CD4-positive, CD25-positive, alpha-beta regulatory T cell (primary cell): ENCODE measurements at regions not wholly inside any gene's neighbourhood (a gene's known extent, or its start where the extent isn't known, plus 50 kb on each side); places are given as distances from the start of the nearest gene placed in this dataset.
A peak's percentile ranks its signal among the peaks of the same experiment; 100 is the strongest.

Experiments
- ATAC-seq, 2 donors: fragments of 150-1000 bp; cut with Tn5 transposase; one replicate each; pipeline ENCODE4 v1.10.0; 2021; ENCODE audit warnings: low read depth in 2 of 2, moderate number of reproducible peaks in 2 of 2, moderate library complexity in 1 of 2
- DNase-seq, 3 donors: peaks; one replicate each; pipeline versions ENCODE4 v3.0.0 to v3.0.0-alpha.2; 2012 to 2022; ENCODE audit warnings: mixed read lengths in 1 of 3
- H3K27ac ChIP-seq: one replicate; pipeline ENCODE4 v1.7.0; 2013; ENCODE audit warnings: mild to moderate bottlenecking, low read length; ENCODE audit not compliant: insufficient read depth, poor library complexity, severe bottlenecking
- H3K27me3 ChIP-seq: one replicate; pipeline ENCODE4 v1.7.0; 2013; ENCODE audit warnings: low read length; ENCODE audit not compliant: control insufficient read depth, insufficient read depth
- H3K36me3 ChIP-seq: one replicate; pipeline ENCODE4 v1.7.0; 2013; ENCODE audit warnings: mild to moderate bottlenecking, low read length, moderate library complexity; ENCODE audit not compliant: control insufficient read depth, insufficient read depth
- H3K4me1 ChIP-seq: 2 replicates; pipeline ENCODE4 v1.7.0; 2013; ENCODE audit warnings: mild to moderate bottlenecking, low read length; ENCODE audit not compliant: insufficient read depth, control insufficient read depth, poor library complexity, severe bottlenecking
- H3K4me3 ChIP-seq: one replicate; pipeline ENCODE4 v1.7.0; 2013; ENCODE audit warnings: low read depth, mild to moderate bottlenecking, low read length, moderate library complexity
- H3K9me3 ChIP-seq, 2 experiments: 1 replicate in 1 of 2; 2 replicates in 1 of 2; pipeline ENCODE4 v1.7.0; 2013; ENCODE audit warnings: low read length in 2 of 2, mild to moderate bottlenecking in 1 of 2, moderate library complexity in 1 of 2; ENCODE audit not compliant: control insufficient read depth in 2 of 2
- H3K27ac Mint-ChIP-seq, 3 donors: one replicate each; pipeline ENCODE4 v1.8.0; 2020 to 2022; ENCODE audit warnings: mild to moderate bottlenecking in 3 of 3, mixed read lengths in 3 of 3, moderate library complexity in 2 of 3
- H3K27me3 Mint-ChIP-seq: one replicate; pipeline ENCODE4 v1.8.0; 2022; ENCODE audit warnings: mild to moderate bottlenecking, mixed read lengths
- H3K36me3 Mint-ChIP-seq: one replicate; pipeline ENCODE4 v1.8.0; 2020; ENCODE audit warnings: mixed read lengths
- H3K4me1 Mint-ChIP-seq, 4 donors: one replicate each; pipeline ENCODE4 v1.8.0; 2020 to 2022; ENCODE audit warnings: mixed read lengths in 4 of 4, mild to moderate bottlenecking in 1 of 4
- H3K4me3 Mint-ChIP-seq, 4 donors: one replicate each; pipeline ENCODE4 v1.8.0; 2020 to 2022; ENCODE audit warnings: mild to moderate bottlenecking in 4 of 4, mixed read lengths in 4 of 4, moderate library complexity in 3 of 4
- H3K9me3 Mint-ChIP-seq, 7 donors: one replicate each; pipeline ENCODE4 v1.8.0; 2020 to 2022; ENCODE audit warnings: mixed read lengths in 7 of 7, mild to moderate bottlenecking in 3 of 7, moderate library complexity in 2 of 7

- Histone ChIP-seq H3K9me3 (no peaks in the 10 kb centered on the region), H3K4me1 (no peaks in the 10 kb centered on the region), H3K27me3 (no peaks in the 10 kb centered on the region), H3K4me3 (no peak overlapping the region), H3K36me3 (no peaks in the 10 kb centered on the region), H3K27ac (no peak overlapping the region)
- no peak overlapping the region for H3K4me3 Mint-ChIP-seq
- DNase-seq, result no peak
- H3K36me3 Mint-ChIP-seq, result no peaks in the 10 kb centered on the region
- no peaks in the 10 kb centered on the region for H3K27me3 Mint-ChIP-seq
- H3K4me1 Mint-ChIP-seq, result no peaks in the 10 kb centered on the region
- no peaks in the 10 kb centered on the region for H3K9me3 Mint-ChIP-seq
- H3K27ac Mint-ChIP-seq, result no peak overlapping the region
- ATAC-seq, result no peak
Observed at GRCh38 chr5:173542964-173543363, 73.5 kb downstream of the BOD1 start.

DNA sequence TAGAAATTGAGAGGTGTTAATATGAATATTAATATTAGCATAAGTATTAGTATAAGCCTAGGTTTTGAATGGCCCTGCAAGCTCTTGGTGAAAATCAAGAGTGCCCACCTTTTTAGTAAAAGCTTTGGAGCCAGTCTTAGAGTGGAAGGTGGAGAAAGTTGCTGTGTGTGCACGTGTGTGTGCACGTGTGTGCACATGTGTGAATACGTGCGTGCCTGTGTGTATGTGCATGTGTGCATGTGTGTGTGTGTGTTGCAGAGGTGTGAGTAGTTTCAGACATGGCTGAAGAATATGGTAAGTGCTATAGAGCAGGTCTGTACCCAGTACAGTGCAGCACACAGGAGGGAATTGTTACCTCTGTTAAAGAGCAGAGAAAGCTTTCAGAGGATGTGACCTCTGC lies 74.3 kb downstream of the BOD1 start:
- no peaks in the 10 kb centered on the region for H3K27me3 Mint-ChIP-seq
- H3K27ac Mint-ChIP-seq, result no peak overlapping the region
- Histone ChIP-seq H3K4me3 (no peak overlapping the region), H3K4me1 (no peaks in the 10 kb centered on the region), H3K27ac (no peak overlapping the region), H3K27me3 (no peaks in the 10 kb centered on the region), H3K9me3 (no peaks in the 10 kb centered on the region), H3K36me3 (no peaks in the 10 kb centered on the region)
- no peak for DNase-seq
- ATAC-seq, result no peak
- H3K36me3 Mint-ChIP-seq, result no peaks in the 10 kb centered on the region
- H3K4me1 Mint-ChIP-seq, result no peaks in the 10 kb centered on the region
- H3K9me3 Mint-ChIP-seq, result no peaks in the 10 kb centered on the region
- H3K4me3 Mint-ChIP-seq, result no peak overlapping the region

- Mint-ChIP-seq H3K27ac (no peak overlapping the region), H3K27me3 (no peaks in the 10 kb centered on the region), H3K4me3 (no peak overlapping the region), H3K36me3 (no peaks in the 10 kb centered on the region), H3K4me1 (no peaks in the 10 kb centered on the region), H3K9me3 (no peaks in the 10 kb centered on the region)
- no peak overlapping the region for H3K27ac ChIP-seq
- no peak overlapping the region for H3K4me3 ChIP-seq
- H3K4me1 ChIP-seq, result no peaks in the 10 kb centered on the region
- H3K36me3 ChIP-seq, result no peaks in the 10 kb centered on the region
- DNase-seq, result no peak
- no peak for ATAC-seq
- H3K27me3 ChIP-seq, result no peaks in the 10 kb centered on the region
- H3K9me3 ChIP-seq, result no peaks in the 10 kb centered on the region
Observed at GRCh38 chr5:173538654-173539053, 77.8 kb downstream of the BOD1 start.

DNA sequence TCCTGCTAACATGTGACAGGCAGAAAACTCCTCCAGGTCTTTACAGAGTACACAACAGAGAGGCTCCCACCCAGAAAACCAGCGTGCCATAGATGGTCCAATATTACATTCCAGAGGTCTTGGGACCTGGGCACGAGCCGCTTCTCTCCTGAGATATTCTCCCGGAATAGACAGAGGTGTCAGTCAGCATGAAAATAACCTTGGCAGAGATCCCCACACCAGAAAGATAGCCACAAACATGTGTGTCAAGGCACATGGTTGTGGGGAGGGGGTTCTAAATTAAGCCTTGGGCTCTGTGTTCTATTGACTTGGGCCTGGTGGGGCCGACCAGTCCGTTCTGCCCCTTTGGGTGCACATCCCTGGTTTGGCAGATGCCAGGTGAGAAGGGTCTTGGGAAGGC lies 78.4 kb downstream of the BOD1 start:
- ATAC-seq (no peak), DNase-seq (no peak)
- Mint-ChIP-seq H3K27me3 (no peaks in the 10 kb centered on the region), H3K27ac (no peak overlapping the region), H3K36me3 (no peaks in the 10 kb centered on the region), H3K4me1 (no peaks in the 10 kb centered on the region), H3K9me3 (no peaks in the 10 kb centered on the region), H3K4me3 (no peak overlapping the region)
- Histone ChIP-seq H3K27me3 (no peaks in the 10 kb centered on the region), H3K4me1 (no peaks in the 10 kb centered on the region), H3K36me3 (no peaks in the 10 kb centered on the region), H3K4me3 (no peak overlapping the region), H3K27ac (no peak overlapping the region), H3K9me3 (no peaks in the 10 kb centered on the region)

GRCh38 chr5:173537228-173537627 lies 79.2 kb downstream of the BOD1 start:
- H3K9me3 ChIP-seq, result no peaks in the 10 kb centered on the region
- H3K36me3 ChIP-seq, result no peaks in the 10 kb centered on the region
- Mint-ChIP-seq H3K4me3 (no peak overlapping the region), H3K9me3 (no peaks in the 10 kb centered on the region), H3K27me3 (no peaks in the 10 kb centered on the region), H3K36me3 (no peaks in the 10 kb centered on the region), H3K27ac (peak overlapping the region in 1 of 3 donors; percentile 12), H3K4me1 (no peaks in the 10 kb centered on the region)
- no peak overlapping the region for H3K4me3 ChIP-seq
- no peaks in the 10 kb centered on the region for H3K4me1 ChIP-seq
- DNase-seq (no peak), ATAC-seq (no peak)
- no peaks in the 10 kb centered on the region for H3K27me3 ChIP-seq
- H3K27ac ChIP-seq, result no peak overlapping the region

DNA sequence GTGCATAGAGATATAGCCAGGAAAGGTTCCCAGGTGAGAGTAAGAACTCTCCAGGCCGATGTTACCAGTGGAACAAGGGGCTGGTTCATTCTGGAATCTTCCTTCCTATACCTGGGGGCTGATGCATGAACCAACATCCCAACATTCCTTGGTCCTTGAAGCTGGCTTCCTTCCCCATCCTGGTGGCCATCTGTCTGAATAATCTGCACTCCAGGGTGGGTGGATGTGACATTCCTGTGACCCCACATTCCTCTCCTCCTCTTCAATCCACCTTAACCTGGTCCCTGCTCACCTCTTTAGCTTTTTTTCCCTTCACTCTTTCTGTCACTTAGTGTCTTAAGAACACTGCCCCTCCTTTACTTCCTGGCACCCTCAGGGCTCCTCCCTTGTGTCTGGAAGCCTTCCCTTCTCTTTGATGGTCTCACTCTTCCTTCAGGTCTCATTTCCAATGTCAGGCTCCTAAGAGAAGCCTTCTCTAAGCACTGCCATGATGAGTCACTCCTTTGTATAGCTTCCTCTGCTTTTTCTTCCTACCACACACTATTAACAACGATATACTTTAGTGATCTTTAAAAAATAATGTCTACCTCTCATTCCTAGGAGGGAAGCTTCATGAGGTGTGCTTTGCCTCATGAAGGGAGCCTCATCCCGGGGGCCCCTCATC lies 80.3 kb downstream of the BOD1 start:
- Mint-ChIP-seq H3K4me1 (no peaks in the 10 kb centered on the region), H3K36me3 (no peaks in the 10 kb centered on the region), H3K4me3 (peak overlapping the region in 1 of 4 donors; percentile 53), H3K27ac (no peak overlapping the region), H3K9me3 (no peaks in the 10 kb centered on the region), H3K27me3 (no peaks in the 10 kb centered on the region)
- Histone ChIP-seq H3K27ac (no peak overlapping the region), H3K9me3 (no peaks in the 10 kb centered on the region), H3K36me3 (no peaks in the 10 kb centered on the region), H3K27me3 (no peaks in the 10 kb centered on the region), H3K4me1 (no peaks in the 10 kb centered on the region), H3K4me3 (no peak overlapping the region)
- no peak for DNase-seq
- no peak for ATAC-seq

DNA sequence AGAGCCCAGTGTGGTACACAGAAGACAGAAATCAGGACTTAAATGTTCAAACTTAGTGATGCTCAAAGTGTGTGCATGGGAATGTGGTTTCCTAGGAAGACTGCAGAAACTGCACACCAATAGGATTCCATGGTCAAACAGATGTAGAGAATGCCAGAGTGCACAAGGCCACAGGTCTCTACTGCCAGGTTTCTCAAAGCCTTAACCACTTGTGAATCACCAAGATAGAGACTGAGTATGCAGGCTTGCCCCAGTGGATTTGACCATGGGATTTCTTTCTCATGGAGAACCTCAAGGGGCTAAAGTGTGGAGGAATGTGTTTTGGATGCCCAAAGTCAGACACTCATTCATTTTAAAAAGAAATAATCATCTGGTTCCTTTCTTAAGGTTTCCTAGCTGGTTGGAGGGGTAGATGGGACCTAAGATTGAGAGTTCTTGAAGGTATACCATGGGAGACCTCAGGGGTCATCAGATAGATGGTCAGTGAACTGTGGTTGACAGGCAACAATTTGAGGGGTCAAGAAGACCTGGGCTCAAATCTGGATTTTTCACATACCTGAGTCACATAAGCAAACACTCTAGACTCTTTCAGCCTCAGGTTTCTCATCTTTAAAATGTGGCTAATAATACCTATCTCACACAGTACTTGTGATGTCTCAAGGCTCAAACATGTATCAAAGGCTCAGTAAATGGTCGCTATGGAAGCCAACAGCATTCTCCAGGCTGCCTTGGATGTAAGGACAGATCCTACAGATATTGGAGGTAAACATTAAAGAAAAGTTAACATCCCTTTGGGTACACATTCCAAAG lies 81.1 kb downstream of the BOD1 start:
- Mint-ChIP-seq H3K4me3 (no peak overlapping the region), H3K4me1 (no peaks in the 10 kb centered on the region), H3K27ac (no peak overlapping the region), H3K27me3 (no peaks in the 10 kb centered on the region), H3K36me3 (no peaks in the 10 kb centered on the region), H3K9me3 (no peaks in the 10 kb centered on the region)
- H3K9me3 ChIP-seq, result no peaks in the 10 kb centered on the region
- DNase-seq (no peak), ATAC-seq (no peak)
- H3K36me3 ChIP-seq, result no peaks in the 10 kb centered on the region
- H3K4me3 ChIP-seq, result no peak overlapping the region
- H3K27ac ChIP-seq, result no peak overlapping the region
- no peaks in the 10 kb centered on the region for H3K27me3 ChIP-seq
- no peaks in the 10 kb centered on the region for H3K4me1 ChIP-seq

DNA sequence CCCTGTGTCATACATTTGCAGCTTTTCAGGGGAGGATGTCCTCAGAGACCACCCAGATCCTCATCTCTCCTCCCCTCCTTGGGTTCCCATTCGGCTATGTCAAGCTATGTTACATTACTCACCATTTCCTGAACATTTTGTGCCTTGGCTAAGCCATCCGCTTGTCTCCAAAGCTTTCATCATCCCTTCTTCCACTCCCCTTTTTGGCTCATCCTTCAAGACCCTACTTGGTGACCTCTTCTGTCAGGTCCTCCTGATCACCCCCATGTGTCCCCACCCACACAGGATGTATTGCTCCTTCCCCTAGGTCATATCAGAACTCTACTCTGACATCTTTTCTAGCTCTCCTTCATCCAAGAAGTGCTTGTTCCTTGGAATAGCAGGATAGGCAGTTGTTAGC lies 81.8 kb downstream of the BOD1 start:
- Histone ChIP-seq H3K27me3 (no peaks in the 10 kb centered on the region), H3K4me1 (no peaks in the 10 kb centered on the region), H3K27ac (no peak overlapping the region), H3K36me3 (no peaks in the 10 kb centered on the region), H3K4me3 (no peak overlapping the region), H3K9me3 (no peaks in the 10 kb centered on the region)
- ATAC-seq, result no peak
- H3K4me1 Mint-ChIP-seq, result no peaks in the 10 kb centered on the region
- no peak overlapping the region for H3K27ac Mint-ChIP-seq
- no peak for DNase-seq
- H3K9me3 Mint-ChIP-seq, result no peaks in the 10 kb centered on the region
- H3K4me3 Mint-ChIP-seq, result no peak overlapping the region
- H3K36me3 Mint-ChIP-seq, result no peaks in the 10 kb centered on the region
- no peaks in the 10 kb centered on the region for H3K27me3 Mint-ChIP-seq
